ENCODE measurements at regions not wholly inside any gene's neighbourhood (a gene's known extent, or its start where the extent isn't known, plus 50 kb on each side); places are given as distances from the start of the nearest gene placed in this dataset.
"Not testable (repeated sequence)": the region's sequence is repeated elsewhere in the genome, so short reads cannot be mapped to it uniquely, and the experiment has no call there.

DNA sequence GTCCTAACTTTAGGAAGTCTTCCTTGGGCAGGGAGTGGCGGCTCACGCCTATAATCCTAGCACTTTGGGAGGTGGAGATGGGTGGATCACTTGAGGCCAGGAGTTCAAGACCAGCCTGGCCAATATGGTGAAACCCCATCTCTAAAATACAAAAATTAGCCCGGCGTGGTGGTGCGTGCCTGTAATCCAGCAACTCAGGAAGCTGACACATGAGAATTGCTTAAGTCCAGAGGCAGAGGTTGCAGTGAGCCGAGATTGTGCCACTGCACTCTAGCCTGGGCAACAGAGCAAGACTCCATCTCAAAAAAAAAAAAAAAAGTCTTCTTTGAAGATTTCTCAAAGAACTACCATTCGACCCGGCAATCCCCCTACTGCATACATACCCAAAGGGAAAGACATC is 50.0 kb upstream of the GPCPD1 start:
- DNase-seq (ENCODE audit: low spot score), result not testable (repeated sequence)

Data from HT-29 (cell line).